HUES64 (cell line): ENCODE measurements at regions not wholly inside any gene's neighbourhood (a gene's known extent, or its start where the extent isn't known, plus 50 kb on each side); places are given as distances from the start of the nearest gene placed in this dataset.

Source experiments
- H3K27ac ChIP-seq: 2 replicates; pipeline ENCODE4 v1.7.0; 2013; ENCODE audit warnings: low read depth, low read length, inconsistent platforms
- H3K27me3 ChIP-seq: 2 replicates; pipeline ENCODE4 v1.6.1; 2013; ENCODE audit warnings: mild to moderate bottlenecking, low read length; ENCODE audit not compliant: insufficient read depth
- H3K36me3 ChIP-seq: 2 replicates; pipeline ENCODE4 v1.6.1; 2013; ENCODE audit warnings: mild to moderate bottlenecking, low read length; ENCODE audit not compliant: insufficient read depth
- H3K4me1 ChIP-seq: 2 replicates; pipeline ENCODE4 v1.6.1; 2013; ENCODE audit warnings: mild to moderate bottlenecking, low read length, moderate library complexity; ENCODE audit not compliant: insufficient read depth
- H3K4me3 ChIP-seq: 2 replicates; pipeline ENCODE4 v1.5.1; 2013; ENCODE audit warnings: mild to moderate bottlenecking, low read length, moderate library complexity
- H3K9ac ChIP-seq: 2 replicates; pipeline ENCODE4 v1.6.1; 2013; ENCODE audit warnings: mild to moderate bottlenecking, low read depth, low read length
- H3K9me3 ChIP-seq: 2 replicates; pipeline ENCODE4 v1.6.1; 2013; ENCODE audit warnings: low read depth, low read length; ENCODE audit not compliant: insufficient read depth
- WGBS: fragments of 150-250, 120-280 bp; methylation state at CpG from one replicate; pipeline ENCODE4 v1.1.7; 2013; ENCODE audit warnings: missing lambda C conversion rate; 5-methylcytosine and 5-hydroxymethylcytosine counted together

- no peak overlapping the region for H3K4me3 ChIP-seq
- no peaks in the 10 kb centered on the region for H3K9me3 ChIP-seq
- H3K36me3 ChIP-seq = no peaks in the 10 kb centered on the region
- no peaks in the 10 kb centered on the region for H3K27me3 ChIP-seq
- H3K9ac ChIP-seq = no peak overlapping the region
- peaks cover 15% of the 10 kb centered on the region for H3K4me1 ChIP-seq
- H3K27ac ChIP-seq = no peak overlapping the region
Measured at GRCh38 chr5:88542786-88543185, 274.1 kb upstream of the TMEM161B start.

- H3K9me3 ChIP-seq = no peaks in the 10 kb centered on the region
- H3K27ac ChIP-seq = no peak overlapping the region
- H3K4me1 ChIP-seq = peaks cover 15% of the 10 kb centered on the region
- H3K4me3 ChIP-seq = no peak overlapping the region
- no peaks in the 10 kb centered on the region for H3K27me3 ChIP-seq
- 96% methylated on average over 5 of the region's 6 CpGs for WGBS
- H3K36me3 ChIP-seq = no peaks in the 10 kb centered on the region
- no peak overlapping the region for H3K9ac ChIP-seq
Measured at GRCh38 chr5:88540471-88541115, 271.9 kb upstream of the TMEM161B start.

- no peaks in the 10 kb centered on the region for H3K27me3 ChIP-seq
- H3K9ac ChIP-seq = no peak overlapping the region
- H3K36me3 ChIP-seq = no peaks in the 10 kb centered on the region
Measured at GRCh38 chr5:88539693-88540365, 271.2 kb upstream of the TMEM161B start.

GRCh38 chr5:88539026-88539425 lies 270.4 kb upstream of the TMEM161B start:
- Histone ChIP-seq H3K9me3 (no peaks in the 10 kb centered on the region), H3K9ac (no peak overlapping the region), H3K27me3 (no peaks in the 10 kb centered on the region), H3K4me3 (no peak overlapping the region), H3K27ac (no peak overlapping the region), H3K4me1 (peaks cover 15% of the 10 kb centered on the region), H3K36me3 (no peaks in the 10 kb centered on the region)
- WGBS = 97% methylated on average over 4 of the region's 4 CpGs

More at GRCh38 chr5:88539693-88540365, 271.2 kb upstream of the TMEM161B start:
- Histone ChIP-seq H3K4me3 (no peak overlapping the region), H3K27ac (no peak overlapping the region), H3K9me3 (no peaks in the 10 kb centered on the region), H3K4me1 (peaks cover 15% of the 10 kb centered on the region)
- 82% methylated on average over 10 of the region's 14 CpGs for WGBS

GRCh38 chr5:88536146-88536545 lies 267.5 kb upstream of the TMEM161B start:
- Histone ChIP-seq H3K4me1 (peaks cover 15% of the 10 kb centered on the region), H3K9ac (no peak overlapping the region), H3K27ac (no peak overlapping the region), H3K9me3 (no peaks in the 10 kb centered on the region), H3K27me3 (no peaks in the 10 kb centered on the region), H3K36me3 (no peaks in the 10 kb centered on the region), H3K4me3 (no peak overlapping the region)
- 90% methylated on average over 3 of the region's 3 CpGs for WGBS

GRCh38 chr5:88524941-88525340 lies 256.3 kb upstream of the TMEM161B start:
- no peak overlapping the region for H3K4me3 ChIP-seq
- no peaks in the 10 kb centered on the region for H3K36me3 ChIP-seq
- H3K9me3 ChIP-seq = no peaks in the 10 kb centered on the region
- no peaks in the 10 kb centered on the region for H3K4me1 ChIP-seq
- H3K9ac ChIP-seq = no peak overlapping the region
- WGBS = 93% methylated on average over 3 of the region's 3 CpGs
- no peaks in the 10 kb centered on the region for H3K27me3 ChIP-seq
- H3K27ac ChIP-seq = no peak overlapping the region

GRCh38 chr5:88519066-88519465 lies 250.4 kb upstream of the TMEM161B start:
- H3K27ac ChIP-seq = no peak overlapping the region
- no peaks in the 10 kb centered on the region for H3K27me3 ChIP-seq
- no peak overlapping the region for H3K4me3 ChIP-seq
- H3K4me1 ChIP-seq = no peaks in the 10 kb centered on the region
- H3K9ac ChIP-seq = no peak overlapping the region
- no peaks in the 10 kb centered on the region for H3K9me3 ChIP-seq
- no peaks in the 10 kb centered on the region for H3K36me3 ChIP-seq

GRCh38 chr5:88518131-88519016 lies 249.7 kb upstream of the TMEM161B start:
- no peak overlapping the region for H3K9ac ChIP-seq
- H3K36me3 ChIP-seq = no peaks in the 10 kb centered on the region
- WGBS = 90% methylated on average over 3 of the region's 4 CpGs

GRCh38 chr5:88515881-88516819 lies 247.5 kb upstream of the TMEM161B start:
- no peaks in the 10 kb centered on the region for H3K36me3 ChIP-seq
- no peaks in the 10 kb centered on the region for H3K27me3 ChIP-seq
- H3K9me3 ChIP-seq = no peaks in the 10 kb centered on the region
- no peaks in the 10 kb centered on the region for H3K4me1 ChIP-seq
- WGBS = 92% methylated on average over 10 of the region's 11 CpGs
- no peak overlapping the region for H3K9ac ChIP-seq
- no peak overlapping the region for H3K27ac ChIP-seq
- H3K4me3 ChIP-seq = no peak overlapping the region

More at GRCh38 chr5:88518131-88519016, 249.7 kb upstream of the TMEM161B start:
- H3K9me3 ChIP-seq = no peaks in the 10 kb centered on the region
- H3K27me3 ChIP-seq = no peaks in the 10 kb centered on the region
- H3K4me1 ChIP-seq = no peaks in the 10 kb centered on the region
- no peak overlapping the region for H3K4me3 ChIP-seq
- no peak overlapping the region for H3K27ac ChIP-seq

GRCh38 chr5:88515068-88515467 lies 246.4 kb upstream of the TMEM161B start:
- no peaks in the 10 kb centered on the region for H3K27me3 ChIP-seq
- WGBS = 100% methylated on average over 1 of the region's 1 CpG
- no peaks in the 10 kb centered on the region for H3K4me1 ChIP-seq
- H3K4me3 ChIP-seq = no peak overlapping the region
- H3K27ac ChIP-seq = no peak overlapping the region
- no peaks in the 10 kb centered on the region for H3K36me3 ChIP-seq
- H3K9ac ChIP-seq = no peak overlapping the region
- no peaks in the 10 kb centered on the region for H3K9me3 ChIP-seq
